Kidney epithelial cell (primary cell): ENCODE measurements at regions not wholly inside any gene's neighbourhood (a gene's known extent, or its start where the extent isn't known, plus 50 kb on each side); places are given as distances from the start of the nearest gene placed in this dataset.

ENCODE experiments used
- DNase-seq: peaks from one replicate; pipeline ENCODE4 v3.0.0-alpha.2; 2010; ENCODE audit warnings: low read depth
- H3K27me3 ChIP-seq: 2 replicates; pipeline ENCODE4 v1.6.0; 2011; ENCODE audit warnings: low read length; ENCODE audit not compliant: control insufficient read depth, insufficient read depth
- H3K36me3 ChIP-seq: 2 replicates; pipeline ENCODE4 v1.5.1; 2011; ENCODE audit warnings: low read length; ENCODE audit not compliant: control insufficient read depth, insufficient read depth
- H3K4me3 ChIP-seq: 2 replicates; pipeline ENCODE4 v1.5.1; 2011; ENCODE audit warnings: low read depth, mild to moderate bottlenecking, control low read depth, low read length
- TF ChIP-seq, protein P1 (sequence below): IDR thresholded peaks from 2 replicates; pipeline ENCODE4 v1.5.1; 2011; ENCODE audit warnings: mild to moderate bottlenecking, moderate library complexity, low read length, control low read depth, inconsistent platforms; ENCODE audit not compliant: insufficient read depth, poor library complexity, severe bottlenecking

DNA sequence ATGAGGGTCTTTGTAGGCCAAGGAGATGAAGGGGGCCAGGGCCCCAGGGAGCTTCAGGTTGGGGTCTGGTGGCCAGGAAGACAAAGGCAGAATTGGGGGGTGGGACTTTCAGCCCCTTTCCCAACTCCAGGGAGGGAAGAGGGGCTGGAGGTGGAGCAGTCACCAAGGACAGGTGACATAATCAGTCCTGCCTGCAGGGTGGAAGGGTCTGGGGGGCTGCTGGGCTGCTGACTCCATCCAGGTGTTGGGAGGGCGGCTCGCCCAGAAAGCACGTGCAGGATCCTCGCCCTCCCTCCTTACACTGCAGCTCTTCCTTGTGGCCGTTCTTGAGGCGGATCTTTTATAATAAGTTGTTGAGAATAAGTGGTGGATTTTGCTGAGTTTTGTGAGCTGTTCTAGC is 1491.1 kb downstream of the TBC1D22A start:
- TF ChIP-seq, protein P1, sequence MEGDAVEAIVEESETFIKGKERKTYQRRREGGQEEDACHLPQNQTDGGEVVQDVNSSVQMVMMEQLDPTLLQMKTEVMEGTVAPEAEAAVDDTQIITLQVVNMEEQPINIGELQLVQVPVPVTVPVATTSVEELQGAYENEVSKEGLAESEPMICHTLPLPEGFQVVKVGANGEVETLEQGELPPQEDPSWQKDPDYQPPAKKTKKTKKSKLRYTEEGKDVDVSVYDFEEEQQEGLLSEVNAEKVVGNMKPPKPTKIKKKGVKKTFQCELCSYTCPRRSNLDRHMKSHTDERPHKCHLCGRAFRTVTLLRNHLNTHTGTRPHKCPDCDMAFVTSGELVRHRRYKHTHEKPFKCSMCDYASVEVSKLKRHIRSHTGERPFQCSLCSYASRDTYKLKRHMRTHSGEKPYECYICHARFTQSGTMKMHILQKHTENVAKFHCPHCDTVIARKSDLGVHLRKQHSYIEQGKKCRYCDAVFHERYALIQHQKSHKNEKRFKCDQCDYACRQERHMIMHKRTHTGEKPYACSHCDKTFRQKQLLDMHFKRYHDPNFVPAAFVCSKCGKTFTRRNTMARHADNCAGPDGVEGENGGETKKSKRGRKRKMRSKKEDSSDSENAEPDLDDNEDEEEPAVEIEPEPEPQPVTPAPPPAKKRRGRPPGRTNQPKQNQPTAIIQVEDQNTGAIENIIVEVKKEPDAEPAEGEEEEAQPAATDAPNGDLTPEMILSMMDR = no peak
- Histone ChIP-seq H3K36me3 (no peaks in the 10 kb centered on the region), H3K27me3 (no peaks in the 10 kb centered on the region), H3K4me3 (no peak overlapping the region)
- no peak for DNase-seq

DNA sequence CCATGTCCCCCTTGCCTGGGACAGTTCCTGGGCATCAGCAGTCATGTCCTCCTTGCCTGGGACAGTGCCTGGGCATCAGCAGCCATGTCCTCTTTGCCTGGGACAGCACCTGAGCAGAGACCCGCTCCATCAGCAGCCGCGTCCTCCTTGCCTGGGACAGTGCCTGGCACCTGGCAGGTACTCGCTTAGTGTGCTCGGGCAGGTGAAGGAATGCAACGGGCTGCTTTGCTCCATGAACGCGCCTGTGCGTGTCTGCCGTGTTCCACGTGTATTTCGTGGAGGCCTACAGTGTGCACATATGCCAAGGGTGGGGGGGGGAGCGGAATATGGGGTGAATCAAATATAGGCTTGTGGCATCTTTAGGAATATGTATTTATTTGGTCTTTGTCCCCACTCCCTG is 1490.7 kb downstream of the TBC1D22A start:
- Histone ChIP-seq H3K4me3 (no peak overlapping the region), H3K36me3 (no peaks in the 10 kb centered on the region), H3K27me3 (no peaks in the 10 kb centered on the region)
- TF ChIP-seq, protein P1 = no peak
- no peak for DNase-seq

DNA sequence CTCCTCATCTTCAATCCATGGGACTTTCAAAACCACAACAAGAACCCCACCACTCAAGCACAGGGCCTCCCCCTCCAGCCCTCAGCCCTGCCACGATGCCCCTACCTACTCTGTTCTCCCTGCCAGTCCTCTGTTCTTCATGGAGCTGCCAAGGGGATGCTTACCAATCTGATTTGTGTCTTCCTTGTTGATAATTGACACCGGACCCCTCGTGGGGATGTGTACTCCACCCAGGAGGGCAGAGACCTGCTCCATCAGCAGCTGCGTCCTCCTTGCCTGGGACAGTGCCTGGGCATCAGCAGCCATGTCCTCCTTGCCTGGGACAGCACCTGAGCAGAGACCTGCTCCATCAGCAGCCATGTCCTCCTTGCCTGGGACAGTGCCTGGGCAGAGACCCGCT is 1489.2 kb downstream of the TBC1D22A start:
- DNase-seq = no peak
- Histone ChIP-seq H3K36me3 (no peaks in the 10 kb centered on the region), H3K27me3 (no peaks in the 10 kb centered on the region), H3K4me3 (no peak overlapping the region)
- TF ChIP-seq, protein P1 = no peak

DNA sequence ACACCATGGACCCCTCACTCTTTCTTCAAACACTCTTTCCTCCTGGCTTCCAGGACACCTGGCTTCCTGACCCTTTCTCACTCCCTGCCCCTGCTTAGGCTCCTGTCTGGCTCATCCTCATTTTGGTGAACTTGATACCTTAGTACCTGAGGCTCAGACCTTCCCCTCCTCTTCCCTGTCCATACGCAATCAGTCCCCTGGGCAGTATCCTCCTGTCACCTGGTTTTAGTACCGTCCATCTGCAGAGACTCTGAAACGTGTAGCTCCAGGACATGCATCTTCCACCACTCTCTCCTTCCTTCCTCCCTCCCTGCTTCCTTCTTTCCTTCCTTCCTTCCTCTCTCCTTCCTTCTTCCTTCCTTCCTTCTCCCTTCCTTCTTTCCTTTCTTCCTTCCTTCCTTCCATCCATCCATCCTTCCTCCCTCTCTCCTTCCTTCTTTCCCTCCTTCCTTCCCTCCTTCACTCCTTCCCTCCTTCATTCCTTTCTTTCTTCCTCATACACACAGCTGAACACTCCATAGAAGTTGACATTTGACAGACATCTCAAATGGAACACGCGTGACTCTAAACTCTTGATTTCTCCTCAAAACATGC is 1488.6 kb downstream of the TBC1D22A start:
- H3K27me3 ChIP-seq = no peaks in the 10 kb centered on the region
- DNase-seq = no peak
- TF ChIP-seq, protein P1 = no peak
- H3K4me3 ChIP-seq = no peak overlapping the region
- H3K36me3 ChIP-seq = no peaks in the 10 kb centered on the region

DNA sequence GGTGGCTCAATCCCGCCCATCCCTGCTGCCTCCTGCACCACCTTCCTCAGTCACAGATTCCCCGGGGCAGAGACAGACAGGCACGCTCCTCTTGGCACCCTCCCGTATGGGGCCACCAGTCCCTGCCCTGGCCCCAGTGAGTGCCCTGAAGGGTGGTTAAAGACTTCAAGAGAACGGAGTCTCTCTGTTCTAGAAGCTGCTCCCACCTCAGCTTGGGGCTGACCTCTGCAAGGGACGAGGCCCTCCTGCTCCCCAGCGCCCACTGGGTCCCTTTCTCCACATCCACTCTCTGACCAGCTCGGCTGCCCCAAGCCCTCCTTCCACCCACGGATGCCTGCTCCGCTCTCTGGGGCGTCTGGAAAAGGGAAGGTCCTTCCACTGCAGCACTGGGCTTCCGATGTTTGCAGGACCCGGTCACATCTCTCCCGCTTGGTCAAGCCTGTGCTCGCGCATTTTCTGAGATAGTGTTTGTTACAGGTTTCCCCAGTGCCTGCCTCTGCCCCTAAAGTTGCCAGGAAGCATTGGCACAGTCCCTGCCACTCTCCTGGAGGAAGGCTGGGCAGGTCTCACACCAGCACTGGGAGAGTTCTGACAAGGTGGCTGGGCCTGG is 1487.9 kb downstream of the TBC1D22A start:
- no peaks in the 10 kb centered on the region for H3K36me3 ChIP-seq
- no peaks in the 10 kb centered on the region for H3K27me3 ChIP-seq
- TF ChIP-seq, protein P1 = no peak
- no peak overlapping the region for H3K4me3 ChIP-seq
- no peak for DNase-seq
